ENCODE measurements at regions not wholly inside any gene's neighbourhood (a gene's known extent, or its start where the extent isn't known, plus 50 kb on each side); places are given as distances from the start of the nearest gene placed in this dataset.

DNA sequence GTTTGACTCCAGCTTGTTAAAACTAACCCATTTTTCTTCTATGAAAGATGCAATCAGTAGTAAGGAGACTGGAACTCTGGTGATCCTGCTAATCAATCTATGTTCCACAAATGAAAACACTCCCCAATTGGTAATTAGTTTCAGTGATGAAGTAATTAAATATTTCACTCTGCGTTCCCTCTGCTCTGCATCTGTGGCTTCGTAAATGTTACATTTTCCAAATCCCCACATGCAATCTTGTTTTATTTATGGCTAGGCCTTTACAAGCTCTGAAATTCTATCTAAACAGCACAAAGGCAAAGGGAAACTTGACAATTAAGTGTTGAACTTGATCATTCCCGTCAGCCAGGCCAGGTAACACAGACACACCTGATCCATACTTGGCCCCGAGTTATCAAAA, 231.4 kb upstream of the OSR1 start:
- H3K4me1 ChIP-seq (ENCODE audit: control insufficient read depth, insufficient read depth, low read length): no peaks in the 10 kb centered on the region
- TF ChIP-seq ZNF791 (tag by site-specific recombination; IDR thresholded peaks at IDR 0.05) (no peak), ZNF394 (tag by site-specific recombination; IDR thresholded peaks at IDR 0.05; ENCODE audit: borderline replicate concordance) (no peak), ZNF639 (tag by site-specific recombination; IDR thresholded peaks at IDR 0.05) (no peak), ZNF239 (tag by site-specific recombination; IDR thresholded peaks at IDR 0.05) (no peak), ZSCAN18 (tag by site-specific recombination; IDR thresholded peaks at IDR 0.05) (no peak), ZBTB1 (tag by site-specific recombination; IDR thresholded peaks at IDR 0.05) (no peak), ZBTB48 (tag by site-specific recombination; IDR thresholded peaks at IDR 0.05) (no peak), KLF8 (tag by site-specific recombination; IDR thresholded peaks at IDR 0.05) (no peak), ZBTB7A (tag by site-specific recombination; IDR thresholded peaks at IDR 0.05; ENCODE audit: low read depth) (no peak), ZNF501 (tag by site-specific recombination; IDR thresholded peaks at IDR 0.05) (no peak), ZNF350 (tag by site-specific recombination; IDR thresholded peaks at IDR 0.05) (no peak), ZNF274 (IDR thresholded peaks at IDR 0.05; ENCODE audit: low read length) (no peak), ZNF274 (tag by site-specific recombination; IDR thresholded peaks at IDR 0.05; ENCODE audit: borderline replicate concordance) (no peak), ZNF2 (tag by site-specific recombination; IDR thresholded peaks at IDR 0.05) (no peak), ZNF48 (tag by site-specific recombination; IDR thresholded peaks at IDR 0.05) (no peak), ZNF530 (tag by site-specific recombination; IDR thresholded peaks at IDR 0.05; ENCODE audit: low read depth) (no peak), SALL2 (tag by site-specific recombination; IDR thresholded peaks at IDR 0.05; ENCODE audit: borderline replicate concordance) (no peak), ZNF112 (tag by site-specific recombination; IDR thresholded peaks at IDR 0.05) (no peak), ZNF121 (tag by site-specific recombination; IDR thresholded peaks at IDR 0.05) (no peak), ZNF768 (tag by site-specific recombination; IDR thresholded peaks at IDR 0.05) (no peak), HIC1 (tag by site-specific recombination; IDR thresholded peaks at IDR 0.05) (no peak)
- no peak overlapping the region for H3K4me3 ChIP-seq (ENCODE audit: low read depth, low read length)
- ChIA-PET CTCF (no interaction called here), POLR2A (no interaction called here)
- no peaks in the 10 kb centered on the region for H3K36me3 ChIP-seq (ENCODE audit: control insufficient read depth in 2 of 2, insufficient read depth in 1 of 2, low read length in 2 of 2)
- H3K9me3 ChIP-seq (ENCODE audit: control insufficient read depth, insufficient read depth, low read depth, low read length): no peaks in the 10 kb centered on the region
- H3K27ac ChIP-seq (ENCODE audit: extremely low read depth, low read depth, low read length): no peak overlapping the region

DNA sequence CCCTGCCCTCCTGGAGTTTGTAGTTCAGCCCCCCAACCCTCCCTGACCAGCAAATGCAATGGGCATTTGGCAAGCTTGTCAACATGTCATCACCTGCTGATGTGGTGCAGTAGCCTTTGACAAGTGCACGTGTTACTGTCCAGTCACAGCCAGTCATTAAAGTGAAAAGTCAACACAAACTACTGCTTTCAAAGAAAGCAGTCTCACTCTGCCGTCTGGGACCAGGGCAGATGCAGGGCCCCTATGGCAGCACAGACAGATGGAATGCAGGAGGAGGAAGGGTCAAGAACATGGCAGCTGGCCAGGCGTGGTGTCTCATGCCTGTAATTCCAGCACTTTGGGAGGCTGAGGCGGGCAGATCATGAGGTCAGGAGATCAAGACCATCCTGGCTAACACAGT, 222.4 kb upstream of the OSR1 start:
- CTCF ChIA-PET: interaction anchor here (0.6 kb wide), 1 partner anchor 63 kb away, joined by 3 read pairs; no protein-coding TSS in a partner anchor
- H3K4me3 ChIP-seq (ENCODE audit: low read depth, low read length): no peak overlapping the region
- H3K4me1 ChIP-seq (ENCODE audit: control insufficient read depth, insufficient read depth, low read length): no peaks in the 10 kb centered on the region
- no peaks in the 10 kb centered on the region for H3K9me3 ChIP-seq (ENCODE audit: control insufficient read depth, insufficient read depth, low read depth, low read length)
- POLR2A ChIA-PET: no interaction called here
- H3K36me3 ChIP-seq (ENCODE audit: control insufficient read depth in 2 of 2, insufficient read depth in 1 of 2, low read length in 2 of 2): no peaks in the 10 kb centered on the region
- TF ChIP-seq ZNF529 (tag by site-specific recombination; IDR thresholded peaks at IDR 0.05; ENCODE audit: insufficient replicate concordance) (no peak), ZFHX2 (tag by site-specific recombination; conservative IDR thresholded peaks at IDR 0.05) (no peak)
- TF ChIP-seq, protein P1, sequence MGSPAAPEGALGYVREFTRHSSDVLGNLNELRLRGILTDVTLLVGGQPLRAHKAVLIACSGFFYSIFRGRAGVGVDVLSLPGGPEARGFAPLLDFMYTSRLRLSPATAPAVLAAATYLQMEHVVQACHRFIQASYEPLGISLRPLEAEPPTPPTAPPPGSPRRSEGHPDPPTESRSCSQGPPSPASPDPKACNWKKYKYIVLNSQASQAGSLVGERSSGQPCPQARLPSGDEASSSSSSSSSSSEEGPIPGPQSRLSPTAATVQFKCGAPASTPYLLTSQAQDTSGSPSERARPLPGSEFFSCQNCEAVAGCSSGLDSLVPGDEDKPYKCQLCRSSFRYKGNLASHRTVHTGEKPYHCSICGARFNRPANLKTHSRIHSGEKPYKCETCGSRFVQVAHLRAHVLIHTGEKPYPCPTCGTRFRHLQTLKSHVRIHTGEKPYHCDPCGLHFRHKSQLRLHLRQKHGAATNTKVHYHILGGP (tag by site-specific recombination; IDR thresholded peaks at IDR 0.05): no peak
- no peak overlapping the region for H3K27ac ChIP-seq (ENCODE audit: extremely low read depth, low read depth, low read length)
